A549 (cell line): ENCODE measurements at regions not wholly inside any gene's neighbourhood (a gene's known extent, or its start where the extent isn't known, plus 50 kb on each side); places are given as distances from the start of the nearest gene placed in this dataset.

Experiments
- ATAC-seq, 2 experiments: fragments of 200-7000 bp in 1 of 2; fragments of >200 bp in 1 of 2; cut with Nextera tagmentation in 1 of 2; cut with Tn5 transposase in 1 of 2; 3 replicates each; pipeline versions ENCODE4 v1.8.0 to v1.9.1; 2018 to 2020; ENCODE audit warnings: mild to moderate bottlenecking in 1 of 2, moderate library complexity in 1 of 2
- CTCF ChIA-PET: fragments of 300-600 bp; sonication (Branson Sonifier 250); formaldehyde crosslinking; extraction: SDS; loops from one replicate; lab custom pipeline; 2021; ENCODE audit warnings: antibody characterized with exemption, inconsistent platforms; lab: Yijun Ruan, JAX
- POLR2A ChIA-PET: fragments of 350-600 bp; formaldehyde crosslinking; extraction: SDS; loops from one replicate; lab custom pipeline; 2021; ENCODE audit warnings: antibody characterized with exemption, inconsistent platforms; lab: Yijun Ruan, JAX
- DNase-seq, 2 experiments: peaks; one replicate each; pipeline versions ENCODE4 v3.0.0 to v3.0.0-alpha.2; 2011 to 2016; ENCODE audit warnings: low read depth in 1 of 2, low spot score in 1 of 2
- FAIRE-seq: peaks from 2 replicates; lab custom pipeline; 2011; peaks lifted over from hg19 to GRCh38; lab: Jason Lieb, UNC
- H3K27ac ChIP-seq, 2 experiments: fragments of >200 bp; sonication (Bioruptor Twin); formaldehyde crosslinking; 3 replicates each; pipeline ENCODE4 v1.5.1; 2016 to 2017
- H3K4me1 ChIP-seq: fragments of >200 bp; sonication (Bioruptor Twin); formaldehyde crosslinking; 3 replicates; pipeline ENCODE4 v1.6.1; 2016
- H3K4me2 ChIP-seq: fragments of >200 bp; sonication (Bioruptor Twin); formaldehyde crosslinking; 3 replicates; pipeline ENCODE4 v1.6.1; 2016
- H3K4me3 ChIP-seq: fragments of >200 bp; sonication (Bioruptor Twin); formaldehyde crosslinking; 3 replicates; pipeline ENCODE4 v1.5.1; 2016
- H3K9me3 ChIP-seq: fragments of >200 bp; sonication (Bioruptor Twin); formaldehyde crosslinking; 3 replicates; pipeline ENCODE4 v1.6.1; 2016
- BHLHE40 ChIP-seq: IDR thresholded peaks from 2 replicates; pipeline ENCODE4 v1.6.1; 2012; ENCODE audit warnings: low read depth, low read length, inconsistent platforms
- CBX2 ChIP-seq: fragments of 200-600 bp; sonication (generic); IDR thresholded peaks from 2 replicates; pipeline ENCODE4 v1.6.1; 2016; ENCODE audit warnings: low read depth, mild to moderate bottlenecking, borderline replicate concordance
- CBX8 ChIP-seq: fragments of 200-600 bp; sonication (generic); IDR thresholded peaks from 2 replicates; pipeline ENCODE4 v1.6.1; 2016
- EP300 ChIP-seq, 2 experiments: fragments of >200 bp; sonication (Bioruptor Twin); formaldehyde crosslinking; IDR thresholded peaks; 2 replicates in 1 of 2; 3 replicates in 1 of 2; pipeline ENCODE4 v1.6.1; 2016 to 2017
- FOSB ChIP-seq: fragments of 250-450 bp; sonication (Bioruptor Pico); IDR thresholded peaks from 2 replicates; pipeline ENCODE4 v1.5.0; 2020; ENCODE audit warnings: mild to moderate bottlenecking, moderate library complexity
- HOXA7 ChIP-seq: fragments of 250-450 bp; sonication (Bioruptor Pico); IDR thresholded peaks from 2 replicates; pipeline ENCODE4 v1.5.0; 2020; ENCODE audit warnings: mild to moderate bottlenecking, moderate library complexity
- HOXB5 ChIP-seq: fragments of 250-450 bp; sonication (Bioruptor Pico); IDR thresholded peaks from 2 replicates; pipeline ENCODE4 v1.5.0; 2020; ENCODE audit warnings: mild to moderate bottlenecking, moderate library complexity
- JUNB ChIP-seq: fragments of >200 bp; sonication (Bioruptor Twin); formaldehyde crosslinking; IDR thresholded peaks from 2 replicates; pipeline ENCODE4 v1.6.1; 2016
- MAFK ChIP-seq: fragments of 450-650 bp; IDR thresholded peaks from 2 replicates; pipeline ENCODE4 v1.6.1; 2014; ENCODE audit not compliant: partially characterized antibody
- MYC ChIP-seq: IDR thresholded peaks from 2 replicates; pipeline ENCODE4 v1.6.1; 2012; ENCODE audit warnings: mild to moderate bottlenecking, inconsistent platforms, low read length, improper control_type of control experiment, borderline replicate concordance
- NPAS2 ChIP-seq: fragments of 250-450 bp; sonication (Bioruptor Pico); IDR thresholded peaks from 2 replicates; pipeline ENCODE4 v1.8.0; 2022; ENCODE audit warnings: mild to moderate bottlenecking, moderate library complexity, borderline replicate concordance
- RAD21 ChIP-seq, 2 experiments: fragments of >200 bp in 1 of 2; sonication (Bioruptor Twin) in 1 of 2; formaldehyde crosslinking in 1 of 2; IDR thresholded peaks in 1 of 2; conservative IDR thresholded peaks in 1 of 2; 2 replicates in 1 of 2; 3 replicates in 1 of 2; pipeline ENCODE4 v1.6.1; 2012 to 2018; ENCODE audit warnings: inconsistent platforms in 1 of 2
- SREBF2 ChIP-seq: fragments of 450-650 bp; IDR thresholded peaks from 2 replicates; pipeline ENCODE4 v1.6.1; 2014; ENCODE audit warnings: mild to moderate bottlenecking, moderate library complexity
- ZFP36 ChIP-seq: fragments of 450-650 bp; IDR thresholded peaks from 2 replicates; pipeline ENCODE4 v1.6.1; 2014; ENCODE audit warnings: borderline replicate concordance; ENCODE audit not compliant: partially characterized antibody
- WGBS: methylation state at CpG from one replicate; pipeline ENCODE4 v1.1.6; 2017; ENCODE audit errors: missing lambda C conversion rate; 5-methylcytosine and 5-hydroxymethylcytosine counted together
- TF ChIP-seq, protein P1 (sequence below): fragments of 250-450 bp; sonication (Bioruptor Pico); IDR thresholded peaks from 2 replicates; pipeline ENCODE4 v1.5.0; 2021; ENCODE audit warnings: mild to moderate bottlenecking, moderate library complexity, borderline replicate concordance
- TF ChIP-seq, protein P2 (sequence below): IDR thresholded peaks from 2 replicates; pipeline ENCODE4 v1.6.1; 2012; ENCODE audit warnings: low read depth, borderline replicate concordance
- TF ChIP-seq, protein P3 (sequence below): fragments of >200 bp; sonication (Bioruptor Twin); formaldehyde crosslinking; IDR thresholded peaks from 3 replicates; pipeline ENCODE4 v1.5.1; 2016

DNA sequence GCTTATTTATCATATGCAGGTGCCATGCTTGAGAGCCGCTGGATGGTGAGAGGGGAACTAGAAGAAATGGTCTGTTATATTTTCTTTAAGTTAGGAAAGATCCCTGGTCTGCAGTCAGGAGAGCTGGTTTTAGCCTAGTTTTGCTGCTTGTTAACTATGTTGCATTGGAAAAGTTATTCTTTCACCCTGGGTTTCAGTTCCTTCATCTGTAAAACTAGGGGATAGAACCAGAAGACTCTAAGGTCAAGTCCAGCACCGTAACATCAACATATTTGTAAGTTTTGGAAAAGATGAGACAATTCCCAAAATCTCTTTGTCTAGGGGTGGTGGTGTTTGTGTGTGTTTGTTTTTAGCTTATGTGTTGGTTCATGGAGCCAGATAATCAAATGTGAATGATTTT, 304.0 kb downstream of the QKI start:
- FAIRE-seq (no peak), DNase-seq (no peak), ATAC-seq (no peak)
- no peak overlapping the region for H3K27ac ChIP-seq
- ChIA-PET CTCF (no interaction called here), POLR2A (no interaction called here)
- H3K4me1 ChIP-seq = no peaks in the 10 kb centered on the region
- TF ChIP-seq RAD21 (conservative IDR thresholded peaks at IDR 0.05 in 1 of 2, IDR thresholded peaks at IDR 0.05 in 1 of 2) (no peak), NPAS2 (CRISPR knock-in tag) (no peak), SREBF2 (no peak), CBX2 (no peak), CBX8 (no peak), MYC (no peak), HOXA7 (CRISPR knock-in tag) (no peak), EP300 (IDR thresholded peaks at IDR 0.05) (no peak), BHLHE40 (no peak)
- TF ChIP-seq, protein P1, sequence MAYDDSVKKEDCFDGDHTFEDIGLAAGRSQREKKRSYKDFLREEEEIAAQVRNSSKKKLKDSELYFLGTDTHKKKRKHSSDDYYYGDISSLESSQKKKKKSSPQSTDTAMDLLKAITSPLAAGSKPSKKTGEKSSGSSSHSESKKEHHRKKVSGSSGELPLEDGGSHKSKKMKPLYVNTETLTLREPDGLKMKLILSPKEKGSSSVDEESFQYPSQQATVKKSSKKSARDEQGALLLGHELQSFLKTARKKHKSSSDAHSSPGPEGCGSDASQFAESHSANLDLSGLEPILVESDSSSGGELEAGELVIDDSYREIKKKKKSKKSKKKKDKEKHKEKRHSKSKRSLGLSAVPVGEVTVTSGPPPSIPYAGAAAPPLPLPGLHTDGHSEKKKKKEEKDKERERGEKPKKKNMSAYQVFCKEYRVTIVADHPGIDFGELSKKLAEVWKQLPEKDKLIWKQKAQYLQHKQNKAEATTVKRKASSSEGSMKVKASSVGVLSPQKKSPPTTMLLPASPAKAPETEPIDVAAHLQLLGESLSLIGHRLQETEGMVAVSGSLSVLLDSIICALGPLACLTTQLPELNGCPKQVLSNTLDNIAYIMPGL = no peak
- TF ChIP-seq, protein P2, sequence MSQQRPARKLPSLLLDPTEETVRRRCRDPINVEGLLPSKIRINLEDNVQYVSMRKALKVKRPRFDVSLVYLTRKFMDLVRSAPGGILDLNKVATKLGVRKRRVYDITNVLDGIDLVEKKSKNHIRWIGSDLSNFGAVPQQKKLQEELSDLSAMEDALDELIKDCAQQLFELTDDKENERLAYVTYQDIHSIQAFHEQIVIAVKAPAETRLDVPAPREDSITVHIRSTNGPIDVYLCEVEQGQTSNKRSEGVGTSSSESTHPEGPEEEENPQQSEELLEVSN = no peak
- TF ChIP-seq, protein P3, sequence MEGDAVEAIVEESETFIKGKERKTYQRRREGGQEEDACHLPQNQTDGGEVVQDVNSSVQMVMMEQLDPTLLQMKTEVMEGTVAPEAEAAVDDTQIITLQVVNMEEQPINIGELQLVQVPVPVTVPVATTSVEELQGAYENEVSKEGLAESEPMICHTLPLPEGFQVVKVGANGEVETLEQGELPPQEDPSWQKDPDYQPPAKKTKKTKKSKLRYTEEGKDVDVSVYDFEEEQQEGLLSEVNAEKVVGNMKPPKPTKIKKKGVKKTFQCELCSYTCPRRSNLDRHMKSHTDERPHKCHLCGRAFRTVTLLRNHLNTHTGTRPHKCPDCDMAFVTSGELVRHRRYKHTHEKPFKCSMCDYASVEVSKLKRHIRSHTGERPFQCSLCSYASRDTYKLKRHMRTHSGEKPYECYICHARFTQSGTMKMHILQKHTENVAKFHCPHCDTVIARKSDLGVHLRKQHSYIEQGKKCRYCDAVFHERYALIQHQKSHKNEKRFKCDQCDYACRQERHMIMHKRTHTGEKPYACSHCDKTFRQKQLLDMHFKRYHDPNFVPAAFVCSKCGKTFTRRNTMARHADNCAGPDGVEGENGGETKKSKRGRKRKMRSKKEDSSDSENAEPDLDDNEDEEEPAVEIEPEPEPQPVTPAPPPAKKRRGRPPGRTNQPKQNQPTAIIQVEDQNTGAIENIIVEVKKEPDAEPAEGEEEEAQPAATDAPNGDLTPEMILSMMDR = no peak
- H3K4me2 ChIP-seq = no peak overlapping the region
- no peaks in the 10 kb centered on the region for H3K9me3 ChIP-seq
- 38% methylated on average over 2 of the region's 2 CpGs for WGBS
- no peak overlapping the region for H3K4me3 ChIP-seq

DNA sequence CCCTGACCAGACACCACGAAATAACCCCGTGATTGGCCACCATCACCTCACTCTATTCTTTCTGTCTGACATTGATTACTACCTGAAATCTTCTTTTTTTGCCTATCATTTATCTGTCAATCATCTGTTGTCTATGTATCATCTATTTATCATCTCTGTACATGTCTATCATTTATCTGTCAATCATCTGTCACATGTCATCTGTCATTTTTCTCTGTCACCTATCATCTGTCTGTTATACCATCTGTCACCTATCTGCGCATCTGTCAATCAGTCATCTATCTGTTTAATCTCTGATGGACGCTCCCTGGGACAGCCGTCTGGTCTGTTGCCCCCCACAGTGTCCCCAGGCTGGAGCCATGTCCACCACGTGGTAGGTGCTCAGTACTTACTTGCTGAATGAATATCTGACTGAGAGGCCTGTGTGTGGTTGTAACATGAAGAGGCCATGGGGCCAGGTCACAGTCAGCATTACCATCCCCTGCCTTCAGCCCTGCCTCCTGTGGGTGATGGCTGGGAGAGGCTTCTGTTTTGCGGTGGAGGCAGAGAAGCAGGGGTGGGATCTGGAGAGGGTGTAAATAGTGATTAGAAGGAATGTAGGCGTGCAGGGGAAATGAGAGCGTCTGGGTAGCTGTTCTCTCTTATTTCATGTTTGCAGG, 302.7 kb downstream of the QKI start:
- CTCF ChIA-PET = no interaction called here
- POLR2A ChIA-PET = no interaction called here
- H3K9me3 ChIP-seq = no peaks in the 10 kb centered on the region
- TF ChIP-seq, protein P3 = no peak
- no peak for TF ChIP-seq CBX2
- no peak for TF ChIP-seq HOXA7 (CRISPR knock-in tag)
- no peak for TF ChIP-seq FOSB (CRISPR knock-in tag)
- TF ChIP-seq JUNB = no peak
- WGBS = 94% methylated on average over 6 of the region's 9 CpGs
- ATAC-seq (no peak), DNase-seq (no peak), FAIRE-seq (no peak)
- no peaks in the 10 kb centered on the region for H3K4me1 ChIP-seq
- no peak overlapping the region for H3K4me2 ChIP-seq
- H3K27ac ChIP-seq = no peak overlapping the region
- no peak overlapping the region for H3K4me3 ChIP-seq

DNA sequence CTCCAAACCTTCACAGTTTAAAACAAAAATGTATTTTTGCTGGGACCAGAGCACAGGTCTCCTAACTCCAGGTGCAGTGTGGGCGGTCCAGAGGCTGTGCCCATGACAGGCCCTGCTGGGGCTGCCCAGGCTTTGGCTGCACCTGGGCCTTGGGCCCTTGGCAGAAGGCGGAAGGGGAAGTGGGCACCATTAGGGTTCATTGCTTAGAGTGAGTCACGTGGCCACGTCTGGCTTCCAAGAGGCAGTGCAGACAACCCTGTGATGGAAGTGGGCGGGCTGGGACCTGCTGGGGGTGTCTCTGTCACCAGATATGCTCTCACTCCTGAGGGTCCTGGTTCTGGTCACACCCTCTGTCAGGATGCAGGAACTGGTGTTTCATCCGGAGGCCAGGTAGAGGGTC, 302.2 kb downstream of the QKI start:
- no peak for TF ChIP-seq ZFP36
- no peak for TF ChIP-seq HOXB5 (CRISPR knock-in tag)
- no peak for TF ChIP-seq MAFK
- no peak for TF ChIP-seq CBX2
- FAIRE-seq = no peak
- Histone ChIP-seq H3K4me1 (no peaks in the 10 kb centered on the region), H3K9me3 (no peaks in the 10 kb centered on the region), H3K27ac (no peak overlapping the region), H3K4me3 (no peak overlapping the region), H3K4me2 (no peak overlapping the region)
- 27% methylated on average over 2 of the region's 6 CpGs for WGBS
- POLR2A ChIA-PET = no interaction called here
- no peak for DNase-seq
- no peak for ATAC-seq
- CTCF ChIA-PET = no interaction called here
